A673 (cell line): ENCODE measurements at regions not wholly inside any gene's neighbourhood (a gene's known extent, or its start where the extent isn't known, plus 50 kb on each side); places are given as distances from the start of the nearest gene placed in this dataset.

Source experiments
- CTCF ChIP-seq: fragments of 300-800, 200-600 bp; sonication (generic); conservative IDR thresholded peaks from 2 replicates; pipeline ENCODE4 v1.5.1; 2017; ENCODE audit warnings: low read depth, mild to moderate bottlenecking, antibody characterized with exemption, low read length, moderate library complexity, mixed read lengths
- EZH2 ChIP-seq: fragments of 200-600 bp; sonication (generic); IDR thresholded peaks from 2 replicates; pipeline ENCODE4 v1.6.1; 2017; ENCODE audit warnings: borderline replicate concordance, low read depth, mild to moderate bottlenecking, mixed read lengths, antibody characterized with exemption, low read length; ENCODE audit not compliant: poor library complexity, severe bottlenecking

- TF ChIP-seq EZH2 (no peak), CTCF (no peak)
Measured at GRCh38 chr5:90017239-90017638, 392.3 kb downstream of the CETN3 start.
